HG02759 (cell line): ENCODE measurements at regions not wholly inside any gene's neighbourhood (a gene's known extent, or its start where the extent isn't known, plus 50 kb on each side); places are given as distances from the start of the nearest gene placed in this dataset.

Experiments
- ATAC-seq: cut with Tn5 transposase; IDR thresholded peaks from one replicate; pipeline ENCODE4 v1.9.1; 2021; ENCODE audit warnings: mild to moderate bottlenecking, moderate library complexity; ENCODE audit not compliant: unreplicated experiment

- no peak for ATAC-seq
Measured at GRCh38 chr6:44674226-44675155, 287.0 kb downstream of the CDC5L start.

GRCh38 chr6:44675449-44675848 lies 287.9 kb downstream of the CDC5L start:
- no peak for ATAC-seq

- no peak for ATAC-seq
Measured at GRCh38 chr6:44676246-44676790, 288.8 kb downstream of the CDC5L start.

- no peak for ATAC-seq
Measured at GRCh38 chr6:44676826-44677433, 289.4 kb downstream of the CDC5L start.

DNA sequence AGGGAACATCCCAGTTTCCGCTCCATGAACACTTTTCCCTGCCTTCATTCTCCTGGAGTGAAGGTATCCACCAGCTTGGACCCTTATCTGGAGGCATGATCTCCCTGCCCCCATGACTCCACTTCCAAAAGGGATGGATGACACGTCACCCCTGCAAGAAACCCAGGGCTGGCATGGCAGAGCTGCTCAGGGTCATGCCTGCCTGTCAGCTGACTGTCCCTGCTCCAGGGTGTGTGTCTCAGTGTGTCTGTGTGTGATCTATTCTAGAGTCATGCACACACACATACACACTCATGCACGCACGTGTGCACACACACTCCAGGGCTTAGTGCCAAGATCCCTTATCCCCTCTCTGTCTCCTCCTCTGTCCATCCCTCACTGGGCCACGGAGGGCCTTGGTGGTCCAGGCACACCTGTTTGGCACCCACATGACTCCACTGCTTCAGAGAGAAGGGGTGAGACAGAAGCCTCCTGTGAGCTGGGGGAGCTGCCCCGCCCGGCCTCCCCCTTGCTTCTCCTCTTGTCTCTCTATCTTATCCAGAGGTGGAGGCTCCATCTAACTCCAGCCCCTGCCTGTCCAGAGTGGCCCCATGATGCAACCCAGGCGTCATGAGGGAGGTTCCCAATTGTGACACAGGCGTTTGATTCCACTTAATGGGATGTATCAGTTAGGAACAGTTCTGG lies 290.9 kb downstream of the CDC5L start:
- no peak for ATAC-seq

- no peak for ATAC-seq
Measured at GRCh38 chr6:44679438-44680201, 292.1 kb downstream of the CDC5L start.

GRCh38 chr6:44680202-44680720 lies 292.8 kb downstream of the CDC5L start:
- no peak for ATAC-seq

GRCh38 chr6:44681761-44682160 lies 294.3 kb downstream of the CDC5L start:
- ATAC-seq = no peak

DNA sequence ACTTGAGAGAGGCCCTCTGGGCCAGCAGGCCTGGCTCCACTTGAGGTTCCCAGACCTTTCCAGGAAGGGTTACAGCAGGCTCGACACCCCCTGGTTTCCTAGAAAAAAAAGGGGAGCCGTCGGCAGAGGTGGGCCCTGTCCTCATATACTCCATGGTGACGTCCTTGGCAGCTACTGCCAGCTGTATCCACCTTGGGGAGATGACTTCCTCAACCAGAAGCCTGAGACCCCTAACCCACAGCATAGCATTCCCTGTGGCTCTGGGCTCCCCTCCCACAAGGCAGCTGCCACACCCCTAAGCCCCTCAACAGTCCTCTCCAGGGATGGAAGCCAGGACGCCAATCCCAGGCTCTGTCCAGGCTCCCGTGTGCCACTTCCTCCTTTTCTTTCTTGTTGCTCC lies 294.8 kb downstream of the CDC5L start:
- no peak for ATAC-seq

- no peak for ATAC-seq
Measured at GRCh38 chr6:44682987-44683779, 295.7 kb downstream of the CDC5L start.

DNA sequence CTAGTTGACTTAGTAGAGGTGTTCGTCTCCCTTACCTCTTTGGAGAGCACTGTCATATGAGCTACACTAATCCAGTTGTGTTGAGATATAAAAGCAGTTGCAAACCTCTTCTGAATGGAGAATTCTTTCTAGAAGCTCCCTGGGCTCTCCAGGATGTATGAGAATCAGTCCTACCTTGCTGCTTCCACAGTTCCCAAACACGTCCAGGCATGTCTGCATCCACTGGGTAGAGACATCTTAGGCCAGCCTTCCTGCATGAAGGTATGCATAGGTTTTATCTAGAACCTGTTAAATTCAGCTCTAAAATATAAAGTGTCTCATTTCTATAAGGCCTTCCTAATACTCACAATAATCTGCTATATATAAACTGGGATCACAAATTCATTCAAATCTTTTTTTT lies 297.7 kb downstream of the CDC5L start:
- no peak for ATAC-seq

DNA sequence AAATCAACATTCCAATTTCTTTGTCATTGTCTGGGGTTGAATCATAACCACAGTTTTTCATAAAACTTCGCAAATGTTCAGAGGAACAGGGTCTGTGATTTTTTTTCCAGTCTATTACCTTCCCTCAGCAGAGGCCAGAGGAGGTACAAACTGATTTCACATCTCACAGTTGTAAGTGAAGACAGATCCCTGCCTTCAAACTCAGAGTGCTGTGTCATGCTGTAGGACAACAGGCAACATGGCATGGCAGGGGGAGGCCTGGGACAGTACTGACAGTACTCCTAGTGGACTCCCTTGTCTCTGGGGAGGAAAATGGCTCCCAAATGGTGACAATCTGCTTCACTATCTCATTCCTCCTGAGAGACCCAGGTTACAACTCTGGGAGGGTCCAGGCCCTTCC lies 308.6 kb downstream of the CDC5L start:
- no peak for ATAC-seq

- no peak for ATAC-seq
Measured at GRCh38 chr6:44696686-44697085, 309.2 kb downstream of the CDC5L start.

DNA sequence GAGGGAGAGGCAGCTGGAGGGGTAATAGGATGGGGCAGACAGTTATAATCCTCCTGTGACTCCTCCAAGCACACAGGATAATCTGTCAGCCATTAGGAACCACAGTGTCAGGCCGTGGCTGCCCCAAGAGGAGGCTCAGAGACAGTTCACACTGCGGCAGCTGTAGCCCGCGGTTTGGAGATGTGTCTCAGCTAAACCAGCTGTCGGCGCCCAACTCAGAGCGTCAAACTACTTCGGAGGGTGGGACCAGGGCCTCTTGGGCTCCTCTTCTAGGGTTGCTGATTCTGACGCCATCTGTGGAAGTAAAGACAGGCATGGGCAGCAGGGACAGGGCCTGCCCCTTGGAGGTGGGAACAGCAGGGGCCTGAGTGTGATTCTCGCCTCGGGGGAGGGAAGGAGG lies 309.8 kb downstream of the CDC5L start:
- no peak for ATAC-seq

- no peak for ATAC-seq
Measured at GRCh38 chr6:44698602-44699001, 311.1 kb downstream of the CDC5L start.

DNA sequence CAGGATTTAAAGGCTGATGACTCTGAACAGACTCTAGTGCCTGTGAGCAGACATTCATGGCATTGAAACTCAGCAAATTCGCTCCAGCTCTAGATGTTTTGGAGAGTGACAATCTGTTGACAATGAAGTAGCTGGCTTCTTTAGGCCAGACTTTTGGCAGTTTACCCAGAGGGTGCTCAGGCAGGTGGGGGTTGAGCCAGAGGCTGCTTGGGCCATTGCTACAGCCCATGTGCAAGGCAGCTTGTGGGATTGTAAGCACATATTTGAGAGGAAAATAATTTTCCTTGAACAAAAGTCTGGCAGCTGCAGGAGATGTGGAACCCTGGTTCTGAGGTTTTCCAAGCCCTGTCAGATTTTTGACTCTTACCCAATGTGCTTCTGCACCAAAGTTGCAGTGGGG lies 311.6 kb downstream of the CDC5L start:
- no peak for ATAC-seq

- ATAC-seq = no peak
Measured at GRCh38 chr6:44699851-44700250, 312.3 kb downstream of the CDC5L start.

DNA sequence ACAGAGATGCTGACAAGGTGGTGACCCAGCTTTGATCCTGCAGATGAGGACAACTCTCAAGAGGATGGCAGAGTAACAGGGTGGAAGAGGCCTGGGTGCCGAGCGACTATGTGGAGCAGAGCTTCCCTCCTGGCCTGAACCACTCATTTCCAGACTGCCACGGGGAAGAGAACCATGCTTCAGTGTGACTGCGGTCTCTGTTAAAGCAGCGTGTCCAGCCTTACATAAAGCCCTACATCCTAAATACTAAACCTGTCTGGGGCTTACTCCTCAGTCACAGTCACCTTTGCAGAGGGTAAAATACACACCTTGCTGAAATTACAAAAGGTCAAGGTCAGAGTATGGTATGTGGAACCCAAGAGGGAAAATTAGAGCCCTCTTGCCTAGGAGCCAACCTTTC lies 312.9 kb downstream of the CDC5L start:
- no peak for ATAC-seq

DNA sequence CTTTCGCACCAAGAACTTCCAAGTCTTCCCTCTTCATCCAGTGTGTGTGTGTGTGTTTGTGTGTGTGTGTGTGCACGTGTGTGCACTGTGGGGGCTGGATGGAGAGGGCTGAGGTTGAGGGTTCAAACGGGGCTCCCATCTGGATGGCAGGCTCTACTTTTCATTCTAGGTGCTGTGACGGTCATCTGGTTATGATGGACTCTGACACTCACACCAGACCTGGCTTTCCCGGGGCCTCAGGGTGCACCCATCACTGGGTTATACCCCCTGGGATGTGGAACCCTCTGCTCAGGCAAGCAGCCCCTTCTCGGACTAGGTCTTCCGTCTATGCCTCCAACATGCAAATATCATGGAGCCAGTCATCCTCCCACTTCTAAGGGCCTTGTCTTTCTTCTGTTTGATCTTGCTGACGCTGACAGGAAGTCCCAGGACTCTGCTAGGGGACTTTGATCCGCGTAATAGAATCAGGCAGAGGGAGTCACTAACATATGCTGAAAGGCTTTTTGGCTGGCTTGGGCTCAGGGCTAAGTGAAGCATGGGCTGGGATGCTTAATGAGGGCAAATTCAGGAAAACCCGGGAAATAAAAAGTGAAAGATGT lies 313.6 kb downstream of the CDC5L start:
- ATAC-seq = no peak
